ENCODE measurements at regions not wholly inside any gene's neighbourhood (a gene's known extent, or its start where the extent isn't known, plus 50 kb on each side); places are given as distances from the start of the nearest gene placed in this dataset.

DNA sequence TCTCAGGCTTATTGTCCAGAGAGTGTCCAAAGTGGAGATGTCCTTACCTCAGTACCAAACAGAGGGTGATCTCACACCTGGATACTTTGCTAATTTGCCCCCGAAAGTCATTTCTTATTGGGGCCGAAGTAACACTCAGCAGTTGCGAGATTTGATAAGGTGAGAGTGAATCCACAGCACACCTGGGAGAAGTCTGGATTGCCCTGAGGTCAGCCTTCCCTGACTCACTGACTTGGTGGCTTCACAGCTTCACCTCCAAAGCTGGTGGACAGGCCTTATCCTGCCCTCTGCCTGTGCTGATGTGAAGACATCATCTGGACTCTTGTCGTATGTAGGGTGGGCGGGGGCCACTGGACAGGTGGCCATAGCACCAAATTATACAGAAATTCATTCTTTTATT lies 101.9 kb upstream of the ARMC2 start:
- TF ChIP-seq, protein P1, sequence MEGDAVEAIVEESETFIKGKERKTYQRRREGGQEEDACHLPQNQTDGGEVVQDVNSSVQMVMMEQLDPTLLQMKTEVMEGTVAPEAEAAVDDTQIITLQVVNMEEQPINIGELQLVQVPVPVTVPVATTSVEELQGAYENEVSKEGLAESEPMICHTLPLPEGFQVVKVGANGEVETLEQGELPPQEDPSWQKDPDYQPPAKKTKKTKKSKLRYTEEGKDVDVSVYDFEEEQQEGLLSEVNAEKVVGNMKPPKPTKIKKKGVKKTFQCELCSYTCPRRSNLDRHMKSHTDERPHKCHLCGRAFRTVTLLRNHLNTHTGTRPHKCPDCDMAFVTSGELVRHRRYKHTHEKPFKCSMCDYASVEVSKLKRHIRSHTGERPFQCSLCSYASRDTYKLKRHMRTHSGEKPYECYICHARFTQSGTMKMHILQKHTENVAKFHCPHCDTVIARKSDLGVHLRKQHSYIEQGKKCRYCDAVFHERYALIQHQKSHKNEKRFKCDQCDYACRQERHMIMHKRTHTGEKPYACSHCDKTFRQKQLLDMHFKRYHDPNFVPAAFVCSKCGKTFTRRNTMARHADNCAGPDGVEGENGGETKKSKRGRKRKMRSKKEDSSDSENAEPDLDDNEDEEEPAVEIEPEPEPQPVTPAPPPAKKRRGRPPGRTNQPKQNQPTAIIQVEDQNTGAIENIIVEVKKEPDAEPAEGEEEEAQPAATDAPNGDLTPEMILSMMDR (conservative IDR thresholded peaks at IDR 0.05 in 1 of 2, IDR thresholded peaks at IDR 0.05 in 1 of 2; ENCODE audit: extremely low read depth in 1 of 2, insufficient read depth in 1 of 2, low read depth in 1 of 2, low read length in 2 of 2) = peak; percentile 6 to 47
- TF ChIP-seq EZH2 (IDR thresholded peaks at IDR 0.05; ENCODE audit: borderline replicate concordance, low read length) = no peak
